ENCODE measurements at regions not wholly inside any gene's neighbourhood (a gene's known extent, or its start where the extent isn't known, plus 50 kb on each side); places are given as distances from the start of the nearest gene placed in this dataset.

DNA sequence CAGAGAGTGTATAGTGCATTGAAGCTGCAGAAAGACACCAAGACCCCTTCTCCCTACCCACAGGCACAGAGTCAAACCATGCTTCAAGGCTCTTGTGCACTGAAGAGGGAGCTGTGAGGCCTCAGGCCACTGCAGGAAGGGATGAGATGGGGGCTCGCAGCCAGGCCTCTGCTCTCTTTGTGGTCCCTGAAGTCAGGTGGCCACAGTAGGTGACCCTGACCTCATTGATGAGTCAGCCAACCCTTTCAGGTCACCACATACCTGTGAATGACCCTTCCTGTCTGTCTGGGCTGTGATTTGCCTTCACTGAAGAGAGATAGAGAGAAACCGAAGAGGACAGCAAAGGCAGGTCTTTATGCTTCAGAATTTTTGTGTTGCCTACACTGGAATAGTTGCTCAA lies 372.1 kb downstream of the ACTL7B start:
- Histone ChIP-seq H4K20me1 (ENCODE audit: insufficient read depth, low read length) (no peaks in the 10 kb centered on the region), H3K4me2 (ENCODE audit: low read depth, low read length) (peak overlapping the region; percentile 9; the same call in 1 of the 2 replicates), H3K27me3 (ENCODE audit: control insufficient read depth in 1 of 2, insufficient read depth in 2 of 2, low read length in 2 of 2) (peaks cover 0 to 1% of the 10 kb centered on the region in 2 experiments; a peak in 2 of 5 replicates), H3K27ac (ENCODE audit: extremely low read length, insufficient read depth, low read length) (no peak overlapping the region), H3K36me3 (replicated peaks in 1 of 2; ENCODE audit: control insufficient read depth in 1 of 2, insufficient read depth in 2 of 2, low read length in 2 of 2) (no peaks in the 10 kb centered on the region), H3K4me1 (ENCODE audit: insufficient read depth, low read length) (peaks cover 3% of the 10 kb centered on the region), H3K4me3 (replicated peaks in 1 of 3; ENCODE audit: insufficient read depth in 1 of 3, low read depth in 2 of 3, low read length in 3 of 3) (no peak overlapping the region), H3K9ac (ENCODE audit: insufficient read depth, low read depth, low read length) (no peak overlapping the region), H2AFZ (ENCODE audit: low read length) (no peak overlapping the region), H3K9me3 (ENCODE audit: low read length) (no peaks in the 10 kb centered on the region), H3K79me2 (ENCODE audit: insufficient read depth, low read length) (no peaks in the 10 kb centered on the region)
- no peak for ATAC-seq
- in situ Hi-C loops (cut with HindIII; ENCODE audit: extremely low pct_ligation_motif_present, low pct_unique_long_range_greater_than_20kb) (no loop called here), intact Hi-C loops (cut with micrococcal nuclease; ENCODE audit: unreplicated experiment) (no loop called here)
- no TSS peak for BruUV-seq (replicated peaks)
- no peak for FAIRE-seq
- ChIA-PET CTCF (ENCODE audit: low intra/inter-chr PET ratio, low total read pairs) (no interaction called here), POLR2A (no interaction called here)
- TF ChIP-seq NRL (CRISPR knock-in tag; IDR thresholded peaks at IDR 0.05; ENCODE audit: borderline replicate concordance) (no peak), FOSL2 (CRISPR knock-in tag; IDR thresholded peaks at IDR 0.05) (peak; percentile 73), NR2F6 (IDR thresholded peaks at IDR 0.05) (no peak), NR2F6 (CRISPR knock-in tag; IDR thresholded peaks at IDR 0.05) (peak; percentile 24; the same call in 1 of the 2 replicates)
- TF ChIP-seq, protein P1, sequence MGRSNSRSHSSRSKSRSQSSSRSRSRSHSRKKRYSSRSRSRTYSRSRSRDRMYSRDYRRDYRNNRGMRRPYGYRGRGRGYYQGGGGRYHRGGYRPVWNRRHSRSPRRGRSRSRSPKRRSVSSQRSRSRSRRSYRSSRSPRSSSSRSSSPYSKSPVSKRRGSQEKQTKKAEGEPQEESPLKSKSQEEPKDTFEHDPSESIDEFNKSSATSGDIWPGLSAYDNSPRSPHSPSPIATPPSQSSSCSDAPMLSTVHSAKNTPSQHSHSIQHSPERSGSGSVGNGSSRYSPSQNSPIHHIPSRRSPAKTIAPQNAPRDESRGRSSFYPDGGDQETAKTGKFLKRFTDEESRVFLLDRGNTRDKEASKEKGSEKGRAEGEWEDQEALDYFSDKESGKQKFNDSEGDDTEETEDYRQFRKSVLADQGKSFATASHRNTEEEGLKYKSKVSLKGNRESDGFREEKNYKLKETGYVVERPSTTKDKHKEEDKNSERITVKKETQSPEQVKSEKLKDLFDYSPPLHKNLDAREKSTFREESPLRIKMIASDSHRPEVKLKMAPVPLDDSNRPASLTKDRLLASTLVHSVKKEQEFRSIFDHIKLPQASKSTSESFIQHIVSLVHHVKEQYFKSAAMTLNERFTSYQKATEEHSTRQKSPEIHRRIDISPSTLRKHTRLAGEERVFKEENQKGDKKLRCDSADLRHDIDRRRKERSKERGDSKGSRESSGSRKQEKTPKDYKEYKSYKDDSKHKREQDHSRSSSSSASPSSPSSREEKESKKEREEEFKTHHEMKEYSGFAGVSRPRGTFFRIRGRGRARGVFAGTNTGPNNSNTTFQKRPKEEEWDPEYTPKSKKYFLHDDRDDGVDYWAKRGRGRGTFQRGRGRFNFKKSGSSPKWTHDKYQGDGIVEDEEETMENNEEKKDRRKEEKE (IDR thresholded peaks at IDR 0.05) = no peak
- no peak for DNase-seq (ENCODE audit: low spot score)
- WGBS (ENCODE audit: low lambda C conversion rate) = 27% methylated on average over 2 of the region's 2 CpGs

DNA sequence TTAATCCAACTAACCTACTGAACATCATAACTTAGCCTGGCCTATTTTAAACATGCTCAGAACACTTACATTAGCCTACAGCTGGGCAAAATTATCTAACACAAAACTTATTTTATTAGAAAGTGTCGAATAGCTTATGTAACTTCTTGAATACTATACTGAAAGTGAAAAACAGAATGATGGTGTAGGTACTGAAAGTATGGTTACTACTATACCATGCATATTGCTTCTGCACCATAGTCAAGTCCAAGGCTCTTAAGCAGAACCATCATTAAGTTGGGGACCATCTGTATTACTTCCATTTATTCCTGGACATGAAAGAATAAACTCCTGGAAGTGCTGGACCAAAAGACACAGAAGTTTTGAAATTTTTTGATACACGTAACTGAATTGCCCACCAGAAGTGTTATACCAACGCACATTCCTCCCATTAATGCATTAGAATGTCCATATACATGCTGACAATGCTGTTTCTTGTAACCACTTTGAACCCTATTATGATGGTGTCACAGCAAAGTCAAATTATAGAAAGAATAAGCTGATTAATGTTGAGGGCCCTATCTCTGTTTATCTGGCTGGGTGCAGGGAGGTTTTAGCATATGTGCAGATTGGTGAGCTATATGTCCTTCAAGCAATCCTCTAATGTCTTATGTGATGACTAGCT lies 375.7 kb downstream of the ACTL7B start:
- ATAC-seq (no peak), DNase-seq (ENCODE audit: low spot score) (no peak), FAIRE-seq (no peak)
- ChIA-PET CTCF (ENCODE audit: low intra/inter-chr PET ratio, low total read pairs) (no interaction called here), POLR2A (no interaction called here)
- no peaks in the 10 kb centered on the region for H3K36me3 ChIP-seq (replicated peaks in 1 of 2; ENCODE audit: control insufficient read depth in 1 of 2, insufficient read depth in 2 of 2, low read length in 2 of 2)
- H3K27ac ChIP-seq (ENCODE audit: extremely low read length, insufficient read depth, low read length) = no peak overlapping the region
- no peak overlapping the region for H3K9ac ChIP-seq (ENCODE audit: insufficient read depth, low read depth, low read length)
- H3K4me3 ChIP-seq (replicated peaks in 1 of 3; ENCODE audit: insufficient read depth in 1 of 3, low read depth in 2 of 3, low read length in 3 of 3) = no peak overlapping the region
- H3K27me3 ChIP-seq (ENCODE audit: control insufficient read depth in 1 of 2, insufficient read depth in 2 of 2, low read length in 2 of 2) = peaks cover 0 to 8% of the 10 kb centered on the region in 2 experiments; a peak in 1 of 5 replicates
- 39% methylated on average over 3 of the region's 3 CpGs for WGBS (ENCODE audit: low lambda C conversion rate)
- peaks cover 28% of the 10 kb centered on the region for H3K4me1 ChIP-seq (ENCODE audit: insufficient read depth, low read length)
- H3K79me2 ChIP-seq (ENCODE audit: insufficient read depth, low read length) = no peaks in the 10 kb centered on the region
- in situ Hi-C loops (cut with HindIII; ENCODE audit: extremely low pct_ligation_motif_present, low pct_unique_long_range_greater_than_20kb) = no loop called here
- no TSS peak for BruUV-seq (replicated peaks)
- intact Hi-C loops (cut with micrococcal nuclease; ENCODE audit: unreplicated experiment) = no loop called here
- H4K20me1 ChIP-seq (ENCODE audit: insufficient read depth, low read length) = no peaks in the 10 kb centered on the region
- H3K9me3 ChIP-seq (ENCODE audit: low read length) = no peaks in the 10 kb centered on the region
- no peak overlapping the region for H2AFZ ChIP-seq (ENCODE audit: low read length)
- H3K4me2 ChIP-seq (ENCODE audit: low read depth, low read length) = no peak overlapping the region
- TF ChIP-seq ZNF510 (CRISPR knock-in tag; IDR thresholded peaks at IDR 0.05; ENCODE audit: low read depth) = no peak
- peak; percentile 43; the same call in 1 of the 2 replicates for TF ChIP-seq MAFF (IDR thresholded peaks at IDR 0.05; ENCODE audit: low read depth, low read length)
- no peak for TF ChIP-seq GTF3A (CRISPR knock-in tag; conservative IDR thresholded peaks at IDR 0.05)
- TF ChIP-seq STAT5B (CRISPR knock-in tag; IDR thresholded peaks at IDR 0.05) = no peak
- no peak for TF ChIP-seq CEBPG (CRISPR knock-in tag; IDR thresholded peaks at IDR 0.05)
- peak in 1 of 2 experiments; percentile 64; a peak in 2 of 4 replicates for TF ChIP-seq MAFK (conservative IDR thresholded peaks at IDR 0.05 in 1 of 2, IDR thresholded peaks at IDR 0.05 in 1 of 2; ENCODE audit: low read length in 2 of 2)
- no peak for TF ChIP-seq TOPORS (CRISPR knock-in tag; IDR thresholded peaks at IDR 0.05)
- TF ChIP-seq ZNF354B (CRISPR knock-in tag; IDR thresholded peaks at IDR 0.05) = no peak

Measured in HepG2 (cell line).